Progenitor cell of endocrine pancreas (in vitro differentiated cells): ENCODE measurements at regions not wholly inside any gene's neighbourhood (a gene's known extent, or its start where the extent isn't known, plus 50 kb on each side); places are given as distances from the start of the nearest gene placed in this dataset.

Experiments used
- DNase-seq: peaks from one replicate; pipeline ENCODE4 v3.0.0; 2021; ENCODE audit warnings: low spot score; ENCODE audit not compliant: unreplicated experiment
- H3K27ac Mint-ChIP-seq: 2 replicates; pipeline ENCODE4 v1.8.0; 2021; ENCODE audit warnings: mild to moderate bottlenecking, moderate library complexity, mixed read lengths
- H3K27me3 Mint-ChIP-seq: 2 replicates; pipeline ENCODE4 v1.8.0; 2021; ENCODE audit warnings: mixed read lengths
- H3K36me3 Mint-ChIP-seq: 2 replicates; pipeline ENCODE4 v1.8.0; 2022; ENCODE audit warnings: mixed read lengths; ENCODE audit not compliant: insufficient read depth
- H3K4me1 Mint-ChIP-seq: 2 replicates; pipeline ENCODE4 v1.8.0; 2021; ENCODE audit warnings: low read depth, mixed read lengths
- H3K4me3 Mint-ChIP-seq: 2 replicates; pipeline ENCODE4 v1.8.0; 2021; ENCODE audit warnings: low read depth, mild to moderate bottlenecking, moderate library complexity, mixed read lengths
- H3K9me3 Mint-ChIP-seq: 2 replicates; pipeline ENCODE4 v1.8.0; 2021; ENCODE audit warnings: low read depth, mixed read lengths
- TF ChIP-seq, protein P1 (sequence below): fragments of 200-600 bp; sonication (generic); IDR thresholded peaks from one replicate; pipeline ENCODE4 v1.5.0; 2021; ENCODE audit warnings: antibody characterized with exemption, mild to moderate bottlenecking; ENCODE audit not compliant: unreplicated experiment

DNA sequence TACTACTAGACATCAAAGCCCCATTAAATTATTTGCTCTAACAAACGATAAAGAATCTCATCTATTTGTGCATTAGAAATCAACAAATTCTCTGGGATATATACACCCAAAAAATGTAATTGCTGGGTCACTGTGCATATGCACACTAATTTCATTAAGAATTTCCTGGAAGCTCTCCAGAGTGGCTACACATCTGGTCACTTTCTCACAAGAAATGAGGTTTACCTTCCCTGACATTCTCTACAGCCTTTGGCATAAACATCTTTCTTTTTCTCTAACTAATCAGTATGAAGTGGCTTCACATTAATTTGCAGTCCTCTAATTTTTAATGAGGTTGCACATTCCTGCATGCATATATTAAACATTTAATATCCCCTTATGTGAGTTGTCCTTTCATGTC lies 150.8 kb upstream of the ANO5 start:
- Mint-ChIP-seq H3K9me3 (no peaks in the 10 kb centered on the region), H3K4me3 (no peak overlapping the region), H3K27ac (no peak overlapping the region), H3K4me1 (no peaks in the 10 kb centered on the region), H3K27me3 (no peaks in the 10 kb centered on the region), H3K36me3 (no peaks in the 10 kb centered on the region)
- no peak for DNase-seq
- TF ChIP-seq, protein P1, sequence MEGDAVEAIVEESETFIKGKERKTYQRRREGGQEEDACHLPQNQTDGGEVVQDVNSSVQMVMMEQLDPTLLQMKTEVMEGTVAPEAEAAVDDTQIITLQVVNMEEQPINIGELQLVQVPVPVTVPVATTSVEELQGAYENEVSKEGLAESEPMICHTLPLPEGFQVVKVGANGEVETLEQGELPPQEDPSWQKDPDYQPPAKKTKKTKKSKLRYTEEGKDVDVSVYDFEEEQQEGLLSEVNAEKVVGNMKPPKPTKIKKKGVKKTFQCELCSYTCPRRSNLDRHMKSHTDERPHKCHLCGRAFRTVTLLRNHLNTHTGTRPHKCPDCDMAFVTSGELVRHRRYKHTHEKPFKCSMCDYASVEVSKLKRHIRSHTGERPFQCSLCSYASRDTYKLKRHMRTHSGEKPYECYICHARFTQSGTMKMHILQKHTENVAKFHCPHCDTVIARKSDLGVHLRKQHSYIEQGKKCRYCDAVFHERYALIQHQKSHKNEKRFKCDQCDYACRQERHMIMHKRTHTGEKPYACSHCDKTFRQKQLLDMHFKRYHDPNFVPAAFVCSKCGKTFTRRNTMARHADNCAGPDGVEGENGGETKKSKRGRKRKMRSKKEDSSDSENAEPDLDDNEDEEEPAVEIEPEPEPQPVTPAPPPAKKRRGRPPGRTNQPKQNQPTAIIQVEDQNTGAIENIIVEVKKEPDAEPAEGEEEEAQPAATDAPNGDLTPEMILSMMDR: no peak

DNA sequence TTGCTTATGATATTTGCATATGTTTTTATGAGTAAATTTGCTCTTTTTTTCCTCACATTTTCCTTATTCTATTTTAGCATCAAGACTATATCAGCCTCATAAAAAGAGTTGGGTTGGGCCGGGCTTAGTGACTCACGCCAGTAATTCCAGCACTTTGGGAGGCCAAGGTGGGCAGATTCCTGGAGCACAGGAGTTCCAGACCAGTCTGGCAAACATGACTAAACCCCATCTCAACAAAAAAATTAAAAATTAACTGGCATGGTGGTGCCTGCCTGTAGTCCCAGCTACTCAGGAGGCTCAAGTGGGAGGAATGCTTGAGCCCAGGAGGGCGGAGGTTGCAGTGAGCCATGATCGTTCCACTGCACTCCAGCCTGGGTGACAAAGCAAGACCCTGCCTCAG lies 148.8 kb upstream of the ANO5 start:
- TF ChIP-seq, protein P1: no peak
- DNase-seq: no peak
- H3K36me3 Mint-ChIP-seq: no peaks in the 10 kb centered on the region
- no peak overlapping the region for H3K4me3 Mint-ChIP-seq
- H3K9me3 Mint-ChIP-seq: no peaks in the 10 kb centered on the region
- H3K4me1 Mint-ChIP-seq: no peaks in the 10 kb centered on the region
- no peaks in the 10 kb centered on the region for H3K27me3 Mint-ChIP-seq
- H3K27ac Mint-ChIP-seq: no peak overlapping the region

- no peak for DNase-seq
- H3K4me1 Mint-ChIP-seq: no peaks in the 10 kb centered on the region
- H3K27me3 Mint-ChIP-seq: no peaks in the 10 kb centered on the region
- no peaks in the 10 kb centered on the region for H3K36me3 Mint-ChIP-seq
- TF ChIP-seq, protein P1: no peak
- peaks cover 8% of the 10 kb centered on the region for H3K9me3 Mint-ChIP-seq
- no peak overlapping the region for H3K4me3 Mint-ChIP-seq
- H3K27ac Mint-ChIP-seq: no peak overlapping the region
Measured at GRCh38 chr11:22049276-22049675, 143.6 kb upstream of the ANO5 start.

DNA sequence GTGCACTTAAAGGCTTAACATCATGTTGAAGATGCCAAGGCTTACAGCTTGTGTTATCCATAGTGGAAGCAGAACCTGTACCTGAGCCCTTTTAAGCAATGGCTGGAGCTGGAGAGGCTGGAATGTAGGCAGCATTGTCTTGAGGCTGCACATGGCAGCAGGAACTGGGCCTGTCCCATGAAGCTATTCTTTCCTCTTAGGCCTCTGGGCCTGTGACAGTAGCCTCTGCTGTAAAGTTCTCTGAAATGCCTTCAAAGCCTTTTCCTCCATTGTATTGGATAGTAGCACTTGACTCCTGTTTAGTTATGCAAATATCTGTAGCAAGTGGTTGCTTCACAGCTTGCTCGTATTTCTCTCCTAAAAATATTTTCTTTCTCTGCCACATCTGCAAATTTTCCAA lies 127.4 kb upstream of the ANO5 start:
- H3K36me3 Mint-ChIP-seq: no peaks in the 10 kb centered on the region
- DNase-seq: no peak
- no peak overlapping the region for H3K27ac Mint-ChIP-seq
- H3K27me3 Mint-ChIP-seq: no peaks in the 10 kb centered on the region
- peaks cover 2% of the 10 kb centered on the region for H3K4me1 Mint-ChIP-seq
- H3K4me3 Mint-ChIP-seq: no peak overlapping the region
- peaks cover 8% of the 10 kb centered on the region for H3K9me3 Mint-ChIP-seq
- TF ChIP-seq, protein P1: no peak

- no peak overlapping the region for H3K27ac Mint-ChIP-seq
- peaks cover 10% of the 10 kb centered on the region for H3K9me3 Mint-ChIP-seq
- H3K4me3 Mint-ChIP-seq: no peak overlapping the region
- H3K36me3 Mint-ChIP-seq: no peaks in the 10 kb centered on the region
- DNase-seq: no peak
- TF ChIP-seq, protein P1: no peak
- no peaks in the 10 kb centered on the region for H3K27me3 Mint-ChIP-seq
- no peaks in the 10 kb centered on the region for H3K4me1 Mint-ChIP-seq
Measured at GRCh38 chr11:22069844-22070243, 123.0 kb upstream of the ANO5 start.
